ENCODE measurements at regions not wholly inside any gene's neighbourhood (a gene's known extent, or its start where the extent isn't known, plus 50 kb on each side); places are given as distances from the start of the nearest gene placed in this dataset.
A peak's percentile ranks its signal among the peaks of the same experiment; 100 is the strongest.

DNA sequence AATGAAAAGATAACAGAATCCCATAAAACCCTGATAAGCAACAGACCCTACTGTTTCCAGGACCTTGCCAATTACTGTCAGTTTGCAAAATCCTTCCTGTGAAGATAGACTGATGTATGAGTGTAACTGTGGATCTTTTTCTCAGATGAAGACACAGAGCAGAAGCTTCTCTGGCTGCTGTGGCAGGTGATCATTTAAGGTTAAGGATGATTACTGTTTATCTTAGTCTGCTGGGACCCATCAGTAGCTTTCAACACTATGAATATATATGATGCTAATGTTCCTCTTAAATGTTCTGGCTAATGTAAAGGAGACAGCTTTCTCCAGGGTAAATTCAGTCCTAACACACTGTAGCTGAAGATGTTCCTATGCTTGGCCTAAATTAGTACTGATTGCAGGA, 56.0 kb upstream of the CTTNBP2 start:
- no peak for DNase-seq (ENCODE audit: low read depth in 2 of 2)

DNA sequence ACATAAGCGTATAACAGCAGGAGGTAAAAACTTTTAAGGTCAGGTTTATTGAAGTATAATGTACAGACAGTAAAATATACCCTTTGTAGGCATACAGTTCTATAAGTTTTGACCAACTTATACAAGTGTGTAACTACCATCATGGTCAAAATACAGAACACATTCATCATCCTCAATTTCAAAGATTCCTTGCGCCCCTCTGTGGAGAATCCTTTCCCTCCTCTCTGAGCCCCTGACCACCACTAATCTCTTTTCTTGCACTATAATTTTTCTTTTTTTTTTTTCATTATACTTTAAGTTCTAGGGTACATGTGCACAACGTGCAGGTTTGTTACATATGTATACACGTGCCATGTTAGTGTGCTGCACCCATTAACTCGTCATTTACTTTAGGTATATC, 58.1 kb upstream of the CTTNBP2 start:
- no peak for DNase-seq (ENCODE audit: low read depth in 2 of 2)

DNA sequence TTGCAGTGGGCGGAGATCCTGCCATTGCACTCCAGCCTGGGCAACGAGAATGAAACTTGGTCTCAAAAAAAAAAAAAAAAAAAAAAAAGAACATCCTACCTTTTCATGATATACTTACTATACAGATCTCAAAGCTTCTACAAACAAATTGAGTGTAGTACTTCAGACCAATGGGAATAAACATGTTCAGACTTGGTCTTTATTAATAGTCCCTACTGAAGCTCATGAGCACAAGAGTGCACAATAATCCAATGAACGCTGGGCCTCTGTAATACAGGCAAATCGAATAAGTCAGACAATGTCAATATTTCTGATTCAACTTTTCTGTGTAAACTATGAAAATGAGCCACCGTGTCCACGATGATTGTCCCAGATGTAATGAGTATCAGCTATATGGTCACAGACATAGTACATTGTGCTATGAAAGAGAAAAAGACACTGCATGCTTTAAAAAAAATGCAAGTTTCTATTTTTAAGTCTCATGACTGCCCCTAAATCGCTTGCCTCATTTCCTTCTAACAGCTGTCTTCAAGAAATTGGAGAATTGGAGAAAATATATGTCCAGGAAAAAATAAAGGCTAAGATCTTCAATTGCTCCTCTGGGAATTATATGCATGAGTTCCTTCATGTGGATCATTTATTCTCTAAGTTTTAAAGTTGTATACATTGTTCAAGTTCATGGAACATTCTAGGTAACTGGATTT, 64.0 kb upstream of the CTTNBP2 start:
- DNase-seq (ENCODE audit: low read depth in 2 of 2), result no peak

DNA sequence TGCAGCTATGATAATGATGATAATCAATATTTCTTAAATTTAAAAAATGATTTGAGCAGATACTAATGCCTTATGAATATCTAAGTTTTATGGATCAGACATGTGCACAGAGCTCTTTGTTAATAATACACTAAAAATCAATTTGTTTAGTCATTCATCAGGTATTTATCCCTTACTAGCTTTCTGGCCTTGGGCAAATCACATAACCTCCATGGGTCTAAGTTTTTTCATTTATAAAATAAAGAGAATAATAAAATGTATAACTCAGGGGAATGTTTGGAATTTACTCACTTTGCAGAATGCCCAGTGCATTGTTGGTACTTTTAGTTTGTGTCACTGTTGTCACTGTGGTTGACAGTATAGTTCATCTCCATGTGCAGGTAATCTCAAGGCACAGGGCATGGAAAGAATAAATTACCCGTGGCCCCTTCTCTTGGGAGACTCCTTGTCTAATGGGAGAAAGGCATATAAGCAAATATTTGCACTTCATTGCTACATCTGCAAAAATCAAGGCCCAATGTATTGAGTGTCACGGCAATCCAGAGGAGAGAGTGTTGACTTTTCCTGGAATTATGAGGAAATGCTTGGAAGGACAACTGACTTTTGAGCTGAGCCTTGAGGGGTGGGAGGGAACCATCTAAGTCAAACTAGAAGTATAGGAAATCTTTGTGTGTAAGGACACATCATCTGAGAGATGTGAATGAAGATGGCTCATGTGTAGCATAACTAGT, 64.7 kb upstream of the CTTNBP2 start:
- no peak for DNase-seq (ENCODE audit: low read depth in 2 of 2)

DNA sequence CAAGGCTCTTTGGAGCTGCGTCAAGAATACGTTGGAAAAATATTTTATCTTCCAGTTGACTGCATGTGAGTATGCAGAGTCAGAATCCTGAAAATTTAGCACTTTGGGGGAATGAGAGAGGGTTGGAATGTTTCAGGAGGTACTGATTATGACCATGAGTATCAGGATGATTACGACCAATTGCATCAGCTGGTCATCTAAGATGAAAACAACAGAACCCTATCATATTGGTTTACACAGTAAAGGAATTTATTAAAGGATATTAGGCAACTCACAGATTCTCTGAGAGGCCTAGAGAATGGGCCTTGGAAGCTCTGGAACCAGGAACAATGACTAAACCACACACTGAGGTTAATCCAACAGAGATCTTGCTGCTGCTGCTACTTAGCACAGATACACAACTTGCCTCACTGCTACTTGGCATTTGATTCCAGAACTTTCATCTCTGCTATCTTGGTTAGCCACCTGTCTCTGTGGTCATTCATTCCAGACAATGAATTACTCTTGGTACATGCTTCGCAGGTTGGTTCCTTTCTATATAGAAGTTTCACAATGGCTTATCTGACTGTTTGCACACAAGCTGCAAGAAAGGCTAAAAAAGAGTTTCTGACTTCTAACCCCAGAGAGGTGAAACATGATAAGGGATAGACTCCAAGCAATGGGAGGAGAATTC, 68.0 kb upstream of the CTTNBP2 start:
- peak; percentile 10 to 22 for DNase-seq (ENCODE audit: low read depth in 2 of 2)

DNA sequence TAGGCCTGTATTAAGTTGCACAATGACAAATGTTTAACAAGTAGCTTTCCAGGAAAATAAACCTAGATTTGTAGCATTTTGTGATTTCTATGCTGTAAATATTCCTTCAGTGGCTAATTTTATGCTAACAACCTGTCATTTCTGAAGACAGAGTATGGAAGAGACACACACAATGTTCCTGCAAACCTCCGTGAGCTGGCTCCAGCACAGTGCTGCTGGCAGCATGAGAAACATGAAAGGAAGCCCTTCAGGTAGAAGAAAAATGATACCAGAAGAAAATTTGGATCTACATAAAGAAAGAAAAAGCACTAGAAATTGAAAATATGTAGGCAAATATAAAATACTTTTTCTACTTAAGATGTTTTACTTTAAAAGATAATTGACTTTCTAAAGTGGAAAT, 69.5 kb upstream of the CTTNBP2 start:
- no peak for DNase-seq (ENCODE audit: low read depth in 2 of 2)

DNA sequence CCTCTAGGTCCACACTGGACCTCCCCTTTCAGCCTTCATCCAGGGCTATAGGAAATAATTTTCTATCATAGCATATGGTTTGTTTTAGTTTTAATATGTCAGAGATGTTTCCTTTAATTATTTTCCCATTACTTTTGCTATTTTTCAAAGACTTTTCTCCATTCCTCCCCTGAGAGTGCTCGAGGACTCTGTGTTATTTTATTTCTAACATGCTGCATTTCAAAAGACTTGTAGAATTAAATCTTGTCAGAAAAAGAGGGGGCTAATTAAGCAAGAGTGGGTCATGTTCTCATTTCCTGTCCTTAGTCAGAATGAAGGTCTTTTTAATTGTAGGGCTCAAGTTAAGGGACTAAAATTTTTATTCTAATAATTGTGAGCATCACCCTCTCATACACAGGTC, 71.6 kb upstream of the CTTNBP2 start:
- DNase-seq (ENCODE audit: low read depth in 2 of 2), result no peak

DNA sequence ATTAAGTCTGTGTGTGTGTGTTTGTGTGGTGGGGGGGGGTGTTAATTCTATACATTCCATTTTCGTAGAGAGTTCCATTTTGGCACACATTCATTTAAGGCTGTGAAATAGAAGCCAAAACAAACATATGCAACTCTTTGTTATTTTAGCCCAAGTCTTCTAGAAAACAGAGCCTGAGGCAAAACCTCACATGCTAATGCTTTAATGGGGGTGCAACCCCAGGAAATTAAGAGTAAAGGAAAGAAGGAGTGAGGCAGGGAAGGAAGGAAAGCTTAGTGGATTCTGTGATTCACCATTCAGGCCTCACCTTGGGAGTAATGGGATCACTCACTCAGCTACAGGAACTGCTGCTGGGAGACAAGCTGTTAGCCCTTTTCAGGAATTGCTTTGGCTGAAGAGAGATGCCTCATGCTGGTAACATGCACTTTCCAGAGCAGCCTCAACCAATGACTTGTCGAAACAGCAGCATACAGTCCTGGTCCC, 73.0 kb upstream of the CTTNBP2 start:
- no peak for DNase-seq (ENCODE audit: low read depth in 2 of 2)

DNA sequence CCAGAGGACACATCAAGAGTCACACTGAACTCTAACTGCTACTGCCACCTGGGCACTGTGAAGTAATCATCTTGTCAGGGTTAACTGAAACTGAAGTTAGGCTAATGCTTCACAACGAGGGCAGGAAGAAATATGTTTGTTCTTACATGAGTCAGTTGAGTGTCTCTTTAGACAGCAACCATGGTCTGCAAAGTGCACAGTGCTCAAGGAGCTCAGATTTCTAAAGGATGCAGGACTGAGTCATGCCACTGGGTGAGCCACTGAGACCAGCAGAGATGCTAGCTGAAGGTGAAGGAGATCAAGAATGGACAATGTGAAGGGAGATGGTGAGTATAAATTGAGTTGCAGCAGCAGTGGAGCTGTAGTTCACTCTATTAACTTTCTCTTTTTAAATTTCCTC, 76.0 kb upstream of the CTTNBP2 start:
- no peak for DNase-seq (ENCODE audit: low read depth in 2 of 2)

DNA sequence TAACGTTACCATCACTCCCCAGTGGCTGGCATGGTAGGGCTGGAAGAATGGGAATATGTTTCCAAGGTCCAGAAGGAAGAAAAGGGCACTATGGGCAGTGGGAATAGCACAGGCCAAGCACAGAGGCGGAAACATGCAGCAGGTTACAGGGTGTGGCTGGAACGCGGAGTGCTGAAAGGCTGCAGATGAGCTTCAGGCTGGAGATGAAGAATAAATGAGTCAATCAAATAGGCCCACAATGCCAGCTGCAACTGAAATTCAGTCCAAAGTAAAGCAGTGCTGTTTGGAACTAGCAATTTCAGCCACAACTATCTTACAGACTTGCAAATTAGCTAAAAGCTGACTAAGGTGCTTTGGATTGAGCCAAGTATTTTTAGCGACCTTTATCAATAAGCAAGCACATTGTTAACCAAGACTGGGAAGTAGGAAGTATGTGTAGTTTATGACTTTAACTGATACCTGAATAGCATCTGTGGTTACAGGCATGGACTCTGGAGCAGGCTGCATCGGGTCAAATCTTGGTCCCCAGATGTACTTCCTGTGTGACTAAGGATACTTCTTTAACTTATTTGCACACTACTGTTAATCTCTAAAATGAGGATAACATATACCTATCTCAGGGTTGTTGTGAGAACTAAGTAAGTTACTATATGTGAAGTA, 77.5 kb upstream of the CTTNBP2 start:
- DNase-seq (ENCODE audit: low read depth in 2 of 2), result no peak

DNA sequence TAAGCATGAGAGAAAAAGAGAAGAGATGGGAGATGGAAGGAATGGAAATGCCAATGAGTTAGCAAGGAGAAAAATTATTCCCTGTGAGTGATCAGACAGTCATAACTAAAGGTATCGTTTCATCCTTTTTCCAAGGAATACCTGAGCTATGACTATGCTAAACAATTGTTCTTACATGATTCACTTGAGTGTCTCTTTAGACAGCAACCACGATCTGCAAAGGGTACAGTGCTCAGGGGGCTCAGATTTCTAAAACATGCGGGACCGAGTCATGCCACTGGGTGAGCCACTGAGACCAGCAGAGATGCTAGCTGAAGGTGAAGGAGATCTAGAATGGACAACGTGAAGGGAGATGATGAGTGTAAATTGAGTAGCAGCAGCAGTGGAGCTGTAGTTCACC, 78.0 kb upstream of the CTTNBP2 start:
- DNase-seq (ENCODE audit: low read depth in 2 of 2), result no peak

DNA sequence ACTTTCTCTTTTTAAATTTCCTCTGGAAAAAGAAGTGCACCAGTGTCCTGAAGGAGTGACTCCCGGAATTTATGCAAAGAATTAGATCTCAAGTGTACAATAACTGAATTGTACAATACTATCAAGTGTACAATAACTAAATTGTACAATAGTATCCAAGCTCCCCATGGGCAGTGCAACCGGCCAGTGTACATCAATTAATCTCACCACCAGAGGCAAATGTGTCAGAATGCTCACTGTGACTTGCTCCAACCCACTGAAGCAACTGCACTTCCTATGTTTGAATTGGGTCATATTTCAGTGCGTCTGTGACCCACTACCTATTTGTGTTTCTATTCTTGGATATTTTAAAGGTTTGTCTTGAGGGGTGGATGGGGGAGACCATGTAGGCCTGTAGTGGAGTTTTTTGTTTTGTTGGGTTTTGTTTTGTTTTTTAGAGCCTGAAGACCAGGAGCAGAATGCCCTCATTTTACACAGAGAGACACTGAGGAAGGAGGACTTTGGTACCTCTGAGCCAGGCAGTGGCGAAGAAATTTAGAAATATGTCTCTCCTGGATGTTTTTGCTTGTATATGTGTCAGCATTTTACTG, 78.5 kb upstream of the CTTNBP2 start:
- DNase-seq (ENCODE audit: low read depth in 2 of 2), result no peak

DNA sequence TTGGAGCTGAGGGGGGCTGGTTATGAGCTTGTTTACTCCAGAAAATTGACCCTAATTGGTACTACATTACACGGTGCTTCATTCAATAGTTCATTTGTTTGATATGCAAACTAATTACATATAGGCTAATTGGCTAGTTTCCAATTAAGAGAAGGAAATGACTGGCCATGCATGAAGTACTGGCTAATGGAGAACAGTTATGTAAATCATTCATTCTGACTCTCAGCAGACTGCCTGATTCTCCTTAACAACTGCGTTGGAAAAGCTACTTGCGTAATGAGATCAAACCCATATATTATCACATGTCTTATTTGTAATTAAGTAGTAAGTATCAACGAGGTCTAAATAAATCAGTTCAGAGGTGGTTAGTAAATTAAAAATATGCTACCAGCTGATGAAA, 81.8 kb upstream of the CTTNBP2 start:
- no peak for DNase-seq (ENCODE audit: low read depth in 2 of 2)

DNA sequence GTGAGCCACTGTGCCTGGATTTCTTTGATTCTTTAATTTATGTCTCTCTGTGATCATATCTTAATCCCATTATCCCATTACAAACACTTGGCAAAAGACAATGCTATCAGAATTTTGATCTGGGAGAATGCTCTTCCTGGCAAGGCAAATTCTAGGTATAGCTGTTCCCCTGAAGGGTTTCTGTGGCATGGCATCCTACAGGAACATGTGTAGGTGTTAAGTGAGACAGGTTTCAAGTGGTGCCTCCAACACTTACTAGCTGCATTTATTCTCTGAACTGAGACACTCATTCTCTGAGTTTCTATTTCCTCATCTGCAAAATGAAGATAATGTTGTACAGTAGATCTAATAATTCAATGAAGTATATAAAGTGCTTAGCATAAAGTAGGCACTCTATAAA, 87.1 kb upstream of the CTTNBP2 start:
- no peak for DNase-seq (ENCODE audit: low read depth in 2 of 2)

DNA sequence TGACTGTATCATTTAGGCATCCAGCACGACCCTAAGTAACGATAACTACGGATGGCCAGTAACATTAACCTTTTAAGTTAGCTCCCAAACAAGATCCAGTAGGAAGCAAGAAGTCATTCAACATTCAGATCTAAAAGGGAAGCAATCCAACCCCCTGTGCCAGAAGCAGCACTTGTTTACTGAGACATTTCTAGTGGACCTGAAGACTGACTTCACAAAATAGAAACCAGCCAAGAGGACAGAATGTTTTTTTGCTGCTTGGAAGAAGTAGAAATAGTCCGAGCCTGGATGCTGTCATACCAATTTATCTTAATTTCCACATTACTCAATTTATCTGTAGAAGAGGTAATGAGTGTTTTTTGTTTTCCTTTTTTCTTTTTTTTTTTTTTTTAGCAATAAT, 88.0 kb upstream of the CTTNBP2 start:
- no peak for DNase-seq (ENCODE audit: low read depth in 2 of 2)

DNA sequence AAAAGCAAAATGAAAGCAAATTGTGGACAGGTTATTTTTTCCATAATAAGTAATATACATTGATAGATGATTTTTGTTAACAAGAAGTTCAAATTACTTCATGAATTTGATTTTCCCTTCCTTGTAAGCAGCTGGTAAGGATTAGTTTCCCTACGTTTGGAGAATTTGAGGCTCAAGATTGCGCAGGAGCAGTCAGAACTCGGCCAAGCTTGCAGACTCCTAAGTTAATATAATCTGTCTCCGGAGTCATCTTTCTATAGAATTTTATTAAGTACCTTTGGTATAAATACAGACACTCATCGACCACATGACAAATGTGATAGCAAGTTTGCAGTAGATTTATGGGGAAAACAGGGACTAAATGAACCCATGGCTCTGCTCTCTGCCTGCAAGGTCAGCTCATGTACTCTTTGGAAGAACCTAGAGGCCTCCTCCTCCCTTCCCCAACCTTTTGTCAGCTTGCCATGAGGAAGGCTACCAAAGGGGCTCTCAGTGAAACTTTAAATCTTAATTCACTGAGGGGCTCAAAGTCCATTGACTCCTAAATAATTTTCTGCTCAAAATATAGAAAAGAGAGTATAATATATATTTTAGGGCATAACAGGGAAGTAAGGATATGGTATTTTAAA, 89.2 kb upstream of the CTTNBP2 start:
- DNase-seq (ENCODE audit: low read depth in 2 of 2), result no peak

DNA sequence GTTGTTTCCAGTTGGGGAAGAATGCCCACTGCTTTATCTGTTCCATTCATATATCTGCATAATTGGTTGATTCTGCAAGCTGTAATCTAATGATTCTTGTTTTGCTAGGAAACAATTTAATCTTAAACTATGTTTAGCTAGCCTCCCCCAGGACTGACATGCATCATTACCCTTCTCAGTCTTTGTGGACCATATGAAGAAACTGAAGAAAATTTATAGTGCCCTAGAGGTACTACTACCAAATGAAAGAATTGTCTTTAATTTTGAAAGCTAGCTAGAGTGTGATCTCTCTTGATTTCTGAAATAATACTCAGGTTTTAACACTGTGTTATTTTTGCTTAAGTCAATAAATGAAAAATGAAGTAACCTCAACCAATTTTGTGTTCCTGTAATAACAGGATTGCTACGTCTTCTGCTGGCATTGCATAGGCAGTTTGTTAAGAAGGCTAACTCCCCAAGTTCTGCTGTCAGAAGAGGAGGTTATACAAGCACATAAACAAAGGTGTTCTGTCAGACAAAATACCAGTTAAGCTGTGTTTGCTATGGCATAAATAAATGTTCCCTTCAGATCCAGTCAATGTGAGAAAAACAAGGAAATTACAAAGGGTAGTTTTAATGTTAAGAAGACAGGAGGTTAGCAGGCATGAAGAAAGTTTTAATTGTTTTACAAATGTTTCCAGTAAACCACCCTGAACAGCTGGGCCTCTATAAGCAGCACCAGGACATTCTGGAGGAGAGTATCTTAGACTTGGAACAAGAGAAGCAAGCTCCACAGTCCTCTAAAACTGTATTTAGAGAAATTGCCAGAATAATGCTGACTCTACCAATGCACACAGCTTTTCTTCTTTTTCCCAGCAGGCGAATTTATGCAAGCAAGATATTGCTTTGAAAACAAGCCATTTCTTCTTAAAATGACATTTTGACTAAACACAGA, 90.3 kb upstream of the CTTNBP2 start:
- DNase-seq (ENCODE audit: low read depth in 2 of 2), result no peak

DNA sequence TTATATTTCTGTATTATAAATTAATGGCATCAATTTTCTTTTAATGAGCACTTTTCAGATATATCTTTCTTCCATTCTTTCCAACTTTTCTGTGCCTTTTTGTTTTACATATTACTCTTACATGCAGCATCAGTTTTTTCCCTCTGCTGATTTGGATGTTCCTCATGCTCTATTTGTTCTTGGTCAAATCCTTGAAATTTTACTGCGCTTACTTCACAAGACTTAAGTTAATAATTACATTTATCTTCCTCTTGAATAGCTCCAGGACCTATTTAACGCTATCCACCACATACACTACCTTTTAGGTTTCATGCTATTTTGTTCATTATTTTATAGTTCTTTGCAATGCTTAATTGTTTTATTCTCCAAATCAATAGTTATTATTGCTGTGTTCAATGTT, 97.6 kb upstream of the CTTNBP2 start:
- no peak for DNase-seq (ENCODE audit: low read depth in 2 of 2)

DNA sequence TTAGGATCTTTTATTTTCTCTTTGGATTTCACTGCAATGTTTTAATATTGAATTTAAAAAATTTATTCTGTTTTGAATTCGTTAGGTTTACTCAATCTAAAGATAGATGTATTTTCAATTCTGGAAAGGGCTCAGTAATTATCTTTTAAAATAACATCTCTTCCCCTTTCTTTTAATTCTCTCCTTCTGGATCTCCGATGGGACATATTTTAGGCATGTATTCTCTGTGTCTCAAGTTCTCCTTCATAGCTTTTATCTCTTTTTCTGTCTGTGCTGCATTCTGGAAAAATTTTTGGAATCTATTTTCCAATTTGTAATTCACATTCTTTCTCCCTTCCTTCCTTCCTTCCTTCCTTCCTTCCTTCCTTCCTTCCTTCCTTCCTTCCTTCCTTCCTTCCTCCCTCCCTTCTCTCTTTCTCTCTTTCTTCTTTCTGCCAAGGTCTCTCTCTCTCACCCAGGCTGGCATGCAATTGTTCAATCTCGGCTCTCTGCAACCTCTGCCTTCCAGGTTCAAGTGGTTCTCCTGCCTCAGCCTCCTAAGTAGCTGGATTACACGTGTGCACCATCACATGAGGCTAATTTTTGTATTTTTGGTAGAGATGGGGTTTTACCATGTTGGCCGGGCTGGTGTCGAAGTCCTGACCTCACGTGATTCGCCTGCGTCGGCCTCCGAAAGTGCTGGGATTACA, 98.5 kb upstream of the CTTNBP2 start:
- DNase-seq (ENCODE audit: low read depth in 2 of 2), result no peak

DNA sequence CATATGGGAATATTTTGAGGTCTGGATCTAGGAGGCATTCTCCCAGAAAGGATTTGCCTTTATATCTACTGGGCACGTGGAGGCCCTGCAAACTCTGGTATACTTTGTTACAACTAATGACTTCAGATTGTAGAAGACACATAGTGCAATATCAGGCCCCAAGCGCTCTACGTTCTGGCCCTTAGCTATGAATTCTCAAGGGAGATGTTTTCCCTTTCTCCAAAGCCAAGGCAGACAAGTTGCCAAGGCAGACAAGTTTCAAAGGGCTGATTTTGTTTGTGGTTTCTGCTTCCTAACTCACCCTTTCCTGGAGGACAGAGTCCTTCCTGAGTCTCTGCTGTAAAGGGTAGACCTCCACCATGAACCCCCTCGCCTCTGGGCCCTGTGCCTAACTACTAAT, 99.4 kb upstream of the CTTNBP2 start:
- DNase-seq (ENCODE audit: low read depth in 2 of 2), result no peak
